GM08714 (cell line): ENCODE measurements at regions not wholly inside any gene's neighbourhood (a gene's known extent, or its start where the extent isn't known, plus 50 kb on each side); places are given as distances from the start of the nearest gene placed in this dataset.
"Not testable (repeated sequence)": the region's sequence is repeated elsewhere in the genome, so short reads cannot be mapped to it uniquely, and the experiment has no call there.

ENCODE experiments used
- H3K4me3 ChIP-seq: fragments of 200-500 bp; sonication (Bioruptor generic); 2 replicates; pipeline ENCODE4 v1.5.1; 2014; ENCODE audit warnings: mild to moderate bottlenecking, low read length, inconsistent platforms
- ZNF274 ChIP-seq: IDR thresholded peaks from 2 replicates; pipeline ENCODE4 v1.6.1; 2012; ENCODE audit warnings: mild to moderate bottlenecking, low read depth, low read length

DNA sequence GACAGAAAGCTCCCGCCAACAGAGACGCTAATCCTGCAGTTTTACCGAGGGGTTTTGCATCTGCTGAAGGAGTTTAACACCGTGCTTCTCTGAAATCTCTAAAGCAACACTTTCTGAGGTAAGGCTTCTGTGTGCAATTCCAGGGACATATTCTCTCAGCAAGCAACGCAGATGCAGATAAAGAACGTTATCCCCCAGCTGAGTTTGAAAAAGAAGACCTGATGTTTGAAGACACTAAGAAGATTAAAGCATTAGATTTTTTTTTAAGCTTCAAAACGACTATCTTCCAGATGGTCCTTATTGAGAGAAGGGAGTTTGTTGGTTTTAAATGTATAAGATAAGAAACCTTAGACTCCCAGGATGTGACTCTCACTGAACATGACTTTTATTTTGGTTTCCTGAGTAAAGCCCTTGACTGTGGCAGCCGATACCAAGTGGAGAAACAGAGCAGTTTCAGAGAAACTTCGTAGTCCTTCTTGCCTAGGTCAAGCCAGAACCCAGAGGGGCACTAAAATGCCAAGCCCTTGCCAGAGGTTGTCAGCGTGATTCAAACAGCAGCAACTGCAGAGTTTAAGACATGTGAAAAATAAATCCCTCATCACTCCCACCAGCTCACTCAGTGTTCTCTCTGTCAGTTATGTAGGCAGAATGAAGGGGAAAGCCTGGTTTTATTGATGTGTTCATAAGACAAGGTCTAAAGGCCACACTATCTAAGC is 353.3 kb upstream of the CNR1 start:
- no peak for TF ChIP-seq ZNF274
- no peak overlapping the region for H3K4me3 ChIP-seq

- no peak overlapping the region for H3K4me3 ChIP-seq
- no peak for TF ChIP-seq ZNF274
Observed at GRCh38 chr6:88517737-88518136, 351.6 kb upstream of the CNR1 start.

- no peak for TF ChIP-seq ZNF274
- no peak overlapping the region for H3K4me3 ChIP-seq
Observed at GRCh38 chr6:88513920-88514319, 347.8 kb upstream of the CNR1 start.

GRCh38 chr6:88513471-88513870 is 347.3 kb upstream of the CNR1 start:
- no peak for TF ChIP-seq ZNF274
- H3K4me3 ChIP-seq = no peak overlapping the region

- TF ChIP-seq ZNF274 = no peak
- H3K4me3 ChIP-seq = no peak overlapping the region
Observed at GRCh38 chr6:88512951-88513350, 346.8 kb upstream of the CNR1 start.

DNA sequence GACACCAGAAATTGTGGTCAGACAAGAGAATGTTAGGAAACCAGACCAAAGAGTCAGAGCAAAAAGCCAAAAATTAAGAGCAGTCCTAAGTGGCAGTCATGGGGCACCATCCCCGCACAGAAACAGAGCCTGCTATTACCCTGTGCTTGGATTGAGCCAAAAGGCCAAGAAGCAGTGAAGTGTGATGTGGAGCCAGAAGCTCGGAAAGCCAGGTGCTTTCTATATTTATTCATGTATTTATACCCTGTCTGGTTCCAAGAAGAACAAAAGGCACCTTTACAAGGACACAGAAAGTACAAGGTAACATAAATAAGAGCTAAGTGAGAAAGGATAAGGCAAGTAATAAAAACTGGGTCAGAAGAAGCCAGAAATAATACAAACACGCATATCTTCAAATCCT is 336.2 kb upstream of the CNR1 start:
- no peak for TF ChIP-seq ZNF274
- H3K4me3 ChIP-seq = no peak overlapping the region

- no peak overlapping the region for H3K4me3 ChIP-seq
- no peak for TF ChIP-seq ZNF274
Observed at GRCh38 chr6:88499845-88500699, 333.9 kb upstream of the CNR1 start.

DNA sequence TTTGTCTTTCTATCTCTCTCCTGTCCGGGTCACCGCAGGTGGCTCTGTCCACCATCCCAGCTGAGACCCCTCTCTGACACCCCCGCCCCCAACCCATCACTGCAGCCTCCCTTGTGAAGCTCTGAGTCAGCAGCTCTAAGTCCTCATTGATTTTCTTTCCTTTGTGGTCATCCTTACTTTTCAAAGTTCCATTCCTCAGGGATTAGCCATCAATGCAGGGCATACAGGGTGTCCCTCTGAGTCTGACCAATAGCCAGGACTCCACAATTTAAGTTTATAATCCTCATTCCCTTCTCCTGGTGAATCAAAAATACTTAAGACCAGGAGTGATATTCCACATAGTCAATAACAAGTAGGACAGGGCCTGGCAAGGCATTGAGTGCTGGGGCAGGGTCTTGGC is 333.3 kb upstream of the CNR1 start:
- H3K4me3 ChIP-seq = no peak overlapping the region
- TF ChIP-seq ZNF274 = no peak

- H3K4me3 ChIP-seq = not testable (repeated sequence)
Observed at GRCh38 chr6:88497403-88497802, 331.3 kb upstream of the CNR1 start.

GRCh38 chr6:88494401-88495140 is 328.4 kb upstream of the CNR1 start:
- no peak for TF ChIP-seq ZNF274
- H3K4me3 ChIP-seq = peak overlapping the region; percentile 38; the same call in 1 of the 2 replicates

GRCh38 chr6:88493717-88494116 is 327.6 kb upstream of the CNR1 start:
- H3K4me3 ChIP-seq = peak overlapping the region; percentile 60; the same call in 1 of the 2 replicates
- TF ChIP-seq ZNF274 = no peak

GRCh38 chr6:88492824-88493223 is 326.7 kb upstream of the CNR1 start:
- no peak for TF ChIP-seq ZNF274
- no peak overlapping the region for H3K4me3 ChIP-seq

DNA sequence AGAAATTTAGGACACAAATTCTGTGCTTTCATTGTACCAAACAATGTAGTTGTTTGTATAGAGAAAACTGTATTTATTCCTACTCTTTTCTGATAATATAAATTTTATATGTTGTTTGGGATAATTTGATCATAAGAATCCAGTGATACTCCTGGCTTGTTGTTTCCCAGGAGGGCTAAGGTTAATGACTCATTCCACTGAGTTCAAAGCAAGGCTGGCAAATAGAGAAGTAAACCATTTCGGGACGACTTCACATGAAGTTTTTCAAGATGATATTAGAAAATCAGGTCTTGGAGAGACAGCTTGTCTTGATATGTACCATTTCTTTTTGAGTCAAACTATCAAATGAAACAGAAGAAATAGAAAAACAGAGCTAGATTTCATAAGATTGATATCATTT is 326.1 kb upstream of the CNR1 start:
- no peak overlapping the region for H3K4me3 ChIP-seq
- TF ChIP-seq ZNF274 = no peak

DNA sequence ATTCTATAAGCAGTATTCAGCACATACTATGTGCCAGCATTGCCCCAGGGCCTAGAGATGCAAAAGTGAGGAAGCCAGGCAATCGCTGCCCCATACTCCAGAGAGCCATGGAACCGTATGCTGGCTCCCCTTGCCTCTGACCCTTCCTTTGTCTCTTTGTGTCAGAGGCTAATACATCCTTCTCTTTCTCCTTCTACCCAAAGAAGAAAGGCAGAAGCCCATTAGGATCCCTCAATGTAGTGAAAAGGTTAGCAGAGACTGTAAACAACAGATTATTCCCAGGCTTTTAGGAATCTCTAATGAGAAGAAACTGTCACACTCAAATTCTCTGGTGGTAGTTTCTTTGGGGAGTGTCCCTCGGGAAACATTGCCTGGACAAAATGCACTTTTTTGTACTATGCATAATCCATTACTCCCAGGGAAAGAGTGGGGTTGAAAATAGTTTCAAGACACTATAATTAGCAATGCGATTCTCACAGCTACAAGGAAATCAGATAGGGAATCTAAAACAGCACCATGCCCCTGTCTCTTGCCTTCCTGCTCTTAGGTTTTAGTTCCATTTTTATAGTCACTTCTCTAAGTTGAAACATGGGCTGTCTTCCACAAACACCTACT is 325.2 kb upstream of the CNR1 start:
- TF ChIP-seq ZNF274 = no peak
- no peak overlapping the region for H3K4me3 ChIP-seq

DNA sequence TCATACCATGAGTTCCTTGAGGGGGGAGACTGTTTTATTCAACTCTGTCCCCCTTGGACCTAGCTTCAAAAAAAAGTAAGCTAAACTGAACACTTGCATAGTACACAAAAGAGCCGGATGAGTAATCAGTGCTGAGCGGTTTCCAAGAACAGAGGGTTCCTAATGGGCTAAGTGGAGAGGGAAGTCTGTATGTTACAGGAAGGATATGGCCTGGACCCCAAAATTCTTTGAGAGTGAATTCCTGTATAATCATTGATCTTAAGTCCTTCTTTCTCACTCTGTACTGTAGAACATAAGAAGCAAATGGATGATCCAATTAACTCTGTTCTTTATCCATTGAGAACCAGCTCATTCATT is 324.7 kb upstream of the CNR1 start:
- no peak overlapping the region for H3K4me3 ChIP-seq
- no peak for TF ChIP-seq ZNF274
